IMR-90 (cell line): ENCODE measurements at regions not wholly inside any gene's neighbourhood (a gene's known extent, or its start where the extent isn't known, plus 50 kb on each side); places are given as distances from the start of the nearest gene placed in this dataset.

Experiments used
- BHLHE40 ChIP-seq: fragments of 150-350 bp; IDR thresholded peaks from 2 replicates; pipeline ENCODE4 v1.6.1; 2016; ENCODE audit warnings: mild to moderate bottlenecking, low read depth, low read length
- CEBPB ChIP-seq: IDR thresholded peaks from 2 replicates; pipeline ENCODE4 v1.6.1; 2012; ENCODE audit warnings: low read depth, low read length, improper control_type of control experiment
- CHD1 ChIP-seq: IDR thresholded peaks from 2 replicates; pipeline ENCODE4 v1.6.1; 2012; ENCODE audit warnings: low read depth, low read length, improper control_type of control experiment
- MAFK ChIP-seq: IDR thresholded peaks from 2 replicates; pipeline ENCODE4 v1.6.1; 2012; ENCODE audit warnings: low read depth, low read length, improper control_type of control experiment
- MXI1 ChIP-seq: IDR thresholded peaks from 2 replicates; pipeline ENCODE4 v1.6.1; 2012; ENCODE audit warnings: low read depth, mild to moderate bottlenecking, low read length, moderate library complexity, borderline replicate concordance
- NFE2L2 ChIP-seq: fragments of 150-350 bp; IDR thresholded peaks from 2 replicates; pipeline ENCODE4 v1.6.1; 2016; ENCODE audit warnings: low read depth, mild to moderate bottlenecking, low read length
- POLR2A ChIP-seq: IDR thresholded peaks from 2 replicates; pipeline ENCODE4 v1.6.1; 2012; ENCODE audit warnings: mild to moderate bottlenecking, low read depth, low read length
- RAD21 ChIP-seq: IDR thresholded peaks from 2 replicates; pipeline ENCODE4 v1.6.1; 2012; ENCODE audit warnings: low read length, improper control_type of control experiment
- RCOR1 ChIP-seq: IDR thresholded peaks from 2 replicates; pipeline ENCODE4 v1.6.1; 2012; ENCODE audit warnings: mild to moderate bottlenecking, low read length, improper control_type of control experiment; ENCODE audit not compliant: insufficient replicate concordance
- SMC3 ChIP-seq: fragments of 150-350 bp; IDR thresholded peaks from 2 replicates; pipeline ENCODE4 v1.6.1; 2016; ENCODE audit warnings: low read depth, mild to moderate bottlenecking, antibody characterized with exemption, low read length, moderate library complexity
- TF ChIP-seq, protein P1 (sequence below): conservative IDR thresholded peaks from 2 replicates; pipeline ENCODE4 v1.5.1; 2012; ENCODE audit warnings: mild to moderate bottlenecking, low read depth, low read length, improper control_type of control experiment
- TF ChIP-seq, protein P2 (sequence below): fragments of 150-350 bp; IDR thresholded peaks from 2 replicates; pipeline ENCODE4 v1.6.1; 2017; ENCODE audit warnings: mild to moderate bottlenecking, antibody characterized with exemption, low read length, low read depth
- TF ChIP-seq, protein P3 (sequence below): fragments of 150-350 bp; IDR thresholded peaks from 2 replicates; pipeline ENCODE4 v1.6.1; 2016; ENCODE audit warnings: low read depth, mild to moderate bottlenecking, low read length, moderate library complexity, borderline replicate concordance

- TF ChIP-seq, protein P1, sequence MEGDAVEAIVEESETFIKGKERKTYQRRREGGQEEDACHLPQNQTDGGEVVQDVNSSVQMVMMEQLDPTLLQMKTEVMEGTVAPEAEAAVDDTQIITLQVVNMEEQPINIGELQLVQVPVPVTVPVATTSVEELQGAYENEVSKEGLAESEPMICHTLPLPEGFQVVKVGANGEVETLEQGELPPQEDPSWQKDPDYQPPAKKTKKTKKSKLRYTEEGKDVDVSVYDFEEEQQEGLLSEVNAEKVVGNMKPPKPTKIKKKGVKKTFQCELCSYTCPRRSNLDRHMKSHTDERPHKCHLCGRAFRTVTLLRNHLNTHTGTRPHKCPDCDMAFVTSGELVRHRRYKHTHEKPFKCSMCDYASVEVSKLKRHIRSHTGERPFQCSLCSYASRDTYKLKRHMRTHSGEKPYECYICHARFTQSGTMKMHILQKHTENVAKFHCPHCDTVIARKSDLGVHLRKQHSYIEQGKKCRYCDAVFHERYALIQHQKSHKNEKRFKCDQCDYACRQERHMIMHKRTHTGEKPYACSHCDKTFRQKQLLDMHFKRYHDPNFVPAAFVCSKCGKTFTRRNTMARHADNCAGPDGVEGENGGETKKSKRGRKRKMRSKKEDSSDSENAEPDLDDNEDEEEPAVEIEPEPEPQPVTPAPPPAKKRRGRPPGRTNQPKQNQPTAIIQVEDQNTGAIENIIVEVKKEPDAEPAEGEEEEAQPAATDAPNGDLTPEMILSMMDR = no peak
- no peak for TF ChIP-seq BHLHE40
- TF ChIP-seq RCOR1 = no peak
- TF ChIP-seq CHD1 = no peak
- TF ChIP-seq CEBPB = no peak
- no peak for TF ChIP-seq MXI1
- no peak for TF ChIP-seq RAD21
- TF ChIP-seq POLR2A = no peak
- TF ChIP-seq SMC3 = no peak
- TF ChIP-seq, protein P2, sequence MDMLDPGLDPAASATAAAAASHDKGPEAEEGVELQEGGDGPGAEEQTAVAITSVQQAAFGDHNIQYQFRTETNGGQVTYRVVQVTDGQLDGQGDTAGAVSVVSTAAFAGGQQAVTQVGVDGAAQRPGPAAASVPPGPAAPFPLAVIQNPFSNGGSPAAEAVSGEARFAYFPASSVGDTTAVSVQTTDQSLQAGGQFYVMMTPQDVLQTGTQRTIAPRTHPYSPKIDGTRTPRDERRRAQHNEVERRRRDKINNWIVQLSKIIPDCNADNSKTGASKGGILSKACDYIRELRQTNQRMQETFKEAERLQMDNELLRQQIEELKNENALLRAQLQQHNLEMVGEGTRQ = no peak
- TF ChIP-seq MAFK = no peak
- TF ChIP-seq NFE2L2 = no peak
- TF ChIP-seq, protein P3, sequence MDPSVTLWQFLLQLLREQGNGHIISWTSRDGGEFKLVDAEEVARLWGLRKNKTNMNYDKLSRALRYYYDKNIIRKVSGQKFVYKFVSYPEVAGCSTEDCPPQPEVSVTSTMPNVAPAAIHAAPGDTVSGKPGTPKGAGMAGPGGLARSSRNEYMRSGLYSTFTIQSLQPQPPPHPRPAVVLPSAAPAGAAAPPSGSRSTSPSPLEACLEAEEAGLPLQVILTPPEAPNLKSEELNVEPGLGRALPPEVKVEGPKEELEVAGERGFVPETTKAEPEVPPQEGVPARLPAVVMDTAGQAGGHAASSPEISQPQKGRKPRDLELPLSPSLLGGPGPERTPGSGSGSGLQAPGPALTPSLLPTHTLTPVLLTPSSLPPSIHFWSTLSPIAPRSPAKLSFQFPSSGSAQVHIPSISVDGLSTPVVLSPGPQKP = no peak
Observed at GRCh38 chr2:163246135-163246534, 407.6 kb upstream of the KCNH7 start.
